NB4 (cell line): ENCODE measurements at regions not wholly inside any gene's neighbourhood (a gene's known extent, or its start where the extent isn't known, plus 50 kb on each side); places are given as distances from the start of the nearest gene placed in this dataset.

ENCODE experiments used
- CTCF ChIP-seq: IDR thresholded peaks from one replicate; pipeline ENCODE4 v1.5.1; 2012; ENCODE audit warnings: low read depth, low read length
- MAX ChIP-seq: IDR thresholded peaks from 2 replicates; pipeline ENCODE4 v1.6.1; 2011; ENCODE audit warnings: low read depth, low read length
- MYC ChIP-seq: IDR thresholded peaks from 2 replicates; pipeline ENCODE4 v1.6.1; 2011; ENCODE audit warnings: low read depth, low read length
- POLR2A ChIP-seq: IDR thresholded peaks from 2 replicates; pipeline ENCODE4 v1.6.1; 2011; ENCODE audit warnings: mild to moderate bottlenecking; ENCODE audit not compliant: insufficient read length; ENCODE audit errors: extremely low read depth

GRCh38 chr4:165682611-165683010 is 190.4 kb upstream of the TLL1 start:
- TF ChIP-seq CTCF: no peak
- no peak for TF ChIP-seq POLR2A
- TF ChIP-seq MAX: no peak
- TF ChIP-seq MYC: no peak
